Esophagus squamous epithelium (tissue), 4 donors: ENCODE measurements at regions not wholly inside any gene's neighbourhood (a gene's known extent, or its start where the extent isn't known, plus 50 kb on each side); places are given as distances from the start of the nearest gene placed in this dataset.

ENCODE experiments used
- CTCF ChIP-seq, 6 experiments: fragments of 450-650 bp in 4 of 6; fragments of 200-600 bp in 2 of 6; sonication (generic) in 2 of 6; IDR thresholded peaks; one replicate each; pipeline ENCODE4 v1.5.1; 2016 to 2019; ENCODE audit warnings: antibody characterized with exemption in 6 of 6, mild to moderate bottlenecking in 4 of 6, moderate library complexity in 4 of 6
- POLR2A ChIP-seq, 4 donors: fragments of 450-650 bp; IDR thresholded peaks; one replicate each; pipeline ENCODE4 v1.6.1; 2017; ENCODE audit warnings: antibody characterized with exemption in 4 of 4, mild to moderate bottlenecking in 4 of 4, moderate library complexity in 3 of 4

GRCh38 chrX:121987835-121988234 is 940.4 kb downstream of the GLUD2 start:
- TF ChIP-seq POLR2A (IDR thresholded peaks at IDR 0.05) (no peak), CTCF (IDR thresholded peaks at IDR 0.05) (no peak)
